Mesodermal cell (in vitro differentiated cells): ENCODE measurements at regions not wholly inside any gene's neighbourhood (a gene's known extent, or its start where the extent isn't known, plus 50 kb on each side); places are given as distances from the start of the nearest gene placed in this dataset.

ENCODE experiments used
- H3K27ac ChIP-seq: 2 replicates; pipeline ENCODE4 v1.7.0; 2013; ENCODE audit warnings: mild to moderate bottlenecking, low read depth, low read length, moderate library complexity; ENCODE audit not compliant: severe bottlenecking
- H3K36me3 ChIP-seq: 2 replicates; pipeline ENCODE4 v1.7.1; 2013; ENCODE audit warnings: mild to moderate bottlenecking, low read length, moderate library complexity; ENCODE audit not compliant: control insufficient read depth, insufficient read depth
- H3K4me1 ChIP-seq: one replicate; pipeline ENCODE4 v1.7.1; 2013; ENCODE audit warnings: mild to moderate bottlenecking, low read length; ENCODE audit not compliant: insufficient read depth, control insufficient read depth, poor library complexity, severe bottlenecking
- H3K4me3 ChIP-seq: 2 replicates; pipeline ENCODE4 v1.7.0; 2013; ENCODE audit warnings: low read length, control low read depth, mild to moderate bottlenecking; ENCODE audit not compliant: insufficient read depth, poor library complexity, severe bottlenecking; ENCODE audit errors: extremely low read depth
- H3K9me3 ChIP-seq: 2 replicates; pipeline ENCODE4 v1.7.1; 2013; ENCODE audit warnings: mild to moderate bottlenecking, low read length, moderate library complexity; ENCODE audit not compliant: control insufficient read depth
- WGBS, 2 experiments: methylation state at CpG; one replicate each; pipeline ENCODE4 v1.1.5; 2013; ENCODE audit warnings: missing lambda C conversion rate in 2 of 2; ENCODE audit not compliant: insufficient coverage in 2 of 2; 5-methylcytosine and 5-hydroxymethylcytosine counted together

DNA sequence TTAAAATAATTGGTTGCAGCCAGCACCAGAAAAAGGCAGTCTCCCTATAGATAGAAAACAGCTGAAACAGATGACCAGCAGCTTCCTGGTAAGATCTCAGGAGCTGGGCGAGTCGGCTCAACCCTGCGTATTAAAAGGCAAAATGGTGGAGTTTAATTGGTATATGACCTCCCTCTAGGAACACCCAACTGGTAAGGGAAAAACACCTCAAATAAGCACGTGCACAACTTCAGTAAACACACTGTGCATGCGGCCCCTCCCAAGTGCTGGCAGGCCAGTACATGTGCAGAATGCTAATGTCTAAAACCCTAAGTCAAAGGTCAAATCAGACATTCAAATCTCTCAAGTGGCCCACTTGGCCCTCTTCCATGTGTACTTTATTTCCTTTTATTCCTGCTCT is 103.2 kb upstream of the PDE5A start:
- Histone ChIP-seq H3K9me3 (peaks cover 12% of the 10 kb centered on the region), H3K27ac (no peak overlapping the region), H3K4me1 (peaks cover 41% of the 10 kb centered on the region), H3K4me3 (no peak overlapping the region), H3K36me3 (no peaks in the 10 kb centered on the region)
- 100% methylated on average over 2 of the region's 5 CpGs for WGBS, 2 experiments

DNA sequence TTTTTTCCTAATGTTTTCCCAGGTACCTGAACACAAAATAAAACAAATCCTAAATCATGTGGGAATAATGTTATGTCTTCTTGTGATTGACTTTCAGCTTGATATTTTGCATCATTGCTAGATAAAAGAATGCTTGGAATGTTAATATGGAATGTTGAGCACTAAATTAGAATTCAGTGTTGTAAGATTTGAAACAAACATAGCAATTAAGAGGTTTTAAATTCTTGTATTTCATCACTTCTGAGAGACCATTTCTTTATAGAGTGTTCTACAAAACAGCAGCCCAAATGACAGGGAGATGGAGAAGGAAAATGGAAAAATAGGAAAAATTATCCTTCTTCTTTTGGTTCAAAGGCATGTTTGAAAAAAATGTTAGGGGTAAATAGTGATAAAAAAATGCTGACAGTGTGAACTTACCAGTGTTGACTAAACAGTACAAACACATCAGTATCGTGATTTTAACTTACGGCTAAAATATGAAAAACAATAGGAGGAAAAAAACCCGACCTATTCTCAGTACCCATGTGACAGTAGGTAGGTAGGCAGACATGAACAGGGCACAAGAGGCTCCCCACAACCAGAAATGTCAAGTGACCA is 102.6 kb upstream of the PDE5A start:
- peaks cover 37% of the 10 kb centered on the region for H3K4me1 ChIP-seq
- H3K4me3 ChIP-seq = no peak overlapping the region
- no CpG with 5 or more reads among the region's 3 CpGs for WGBS, 2 experiments
- no peaks in the 10 kb centered on the region for H3K36me3 ChIP-seq
- peaks cover 12% of the 10 kb centered on the region for H3K9me3 ChIP-seq
- no peak overlapping the region for H3K27ac ChIP-seq

DNA sequence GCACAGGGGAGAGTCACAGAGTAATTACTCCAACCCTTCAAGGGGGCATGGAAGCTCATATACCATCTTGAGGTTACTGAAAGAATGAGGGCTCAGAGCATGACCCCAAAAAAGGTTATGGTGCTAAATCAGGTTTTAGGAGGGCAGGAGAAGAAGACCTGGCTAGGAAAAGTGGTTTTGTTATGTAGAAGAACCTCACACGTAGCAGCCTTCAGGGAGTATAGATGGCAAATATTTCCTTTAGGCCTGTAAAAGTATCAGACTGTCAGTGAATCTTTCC is 102.0 kb upstream of the PDE5A start:
- Histone ChIP-seq H3K4me1 (peaks cover 32% of the 10 kb centered on the region), H3K4me3 (no peak overlapping the region), H3K27ac (peak overlapping the region; percentile 74), H3K36me3 (no peaks in the 10 kb centered on the region), H3K9me3 (peaks cover 12% of the 10 kb centered on the region)
- 40 to 75% methylated on average over 1 of the region's 1 CpG for WGBS, 2 experiments

DNA sequence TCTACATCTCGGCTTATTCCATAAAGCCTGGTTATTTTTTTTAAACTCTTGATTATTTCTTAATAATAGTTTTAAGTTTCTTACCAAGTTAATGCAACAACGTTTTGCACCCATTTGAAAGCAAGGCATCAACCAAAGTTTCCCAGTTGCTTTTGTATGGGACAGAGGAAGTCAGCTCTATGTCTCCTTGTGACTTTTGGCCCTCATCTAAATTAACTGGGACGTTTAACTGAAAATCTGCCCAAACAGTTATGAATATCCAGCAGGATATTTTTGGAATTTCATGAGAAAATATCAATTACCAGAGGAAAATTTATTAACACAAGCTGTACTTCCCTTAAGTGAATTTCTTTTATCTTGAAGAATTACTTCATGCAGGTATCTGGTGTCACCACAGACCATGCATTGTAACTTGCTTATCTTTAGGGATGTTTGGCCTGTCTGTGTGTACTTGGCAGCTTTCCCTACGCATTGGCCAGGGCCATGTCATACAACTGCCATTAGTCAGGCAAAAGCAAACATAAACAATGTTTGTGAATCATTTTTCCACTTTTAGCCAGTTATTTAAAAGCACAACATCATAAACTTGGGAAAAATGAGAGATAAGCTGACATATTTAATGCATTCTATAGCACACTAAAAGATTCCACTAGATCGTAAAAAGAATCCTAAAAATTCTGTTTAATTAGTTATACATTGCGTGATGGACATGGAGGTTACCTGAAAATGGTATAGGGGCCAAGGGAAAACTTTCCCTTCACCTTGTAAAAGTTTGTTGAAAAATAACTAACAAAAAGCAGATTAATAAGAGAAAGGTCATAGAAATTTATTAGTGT is 101.4 kb upstream of the PDE5A start:
- no peaks in the 10 kb centered on the region for H3K36me3 ChIP-seq
- no peak overlapping the region for H3K4me3 ChIP-seq
- WGBS, 2 experiments = 40 to 83% methylated on average over 1 of the region's 6 CpGs
- H3K4me1 ChIP-seq = peaks cover 30% of the 10 kb centered on the region
- H3K9me3 ChIP-seq = peaks cover 12% of the 10 kb centered on the region
- peak overlapping the region; percentile 74 for H3K27ac ChIP-seq

DNA sequence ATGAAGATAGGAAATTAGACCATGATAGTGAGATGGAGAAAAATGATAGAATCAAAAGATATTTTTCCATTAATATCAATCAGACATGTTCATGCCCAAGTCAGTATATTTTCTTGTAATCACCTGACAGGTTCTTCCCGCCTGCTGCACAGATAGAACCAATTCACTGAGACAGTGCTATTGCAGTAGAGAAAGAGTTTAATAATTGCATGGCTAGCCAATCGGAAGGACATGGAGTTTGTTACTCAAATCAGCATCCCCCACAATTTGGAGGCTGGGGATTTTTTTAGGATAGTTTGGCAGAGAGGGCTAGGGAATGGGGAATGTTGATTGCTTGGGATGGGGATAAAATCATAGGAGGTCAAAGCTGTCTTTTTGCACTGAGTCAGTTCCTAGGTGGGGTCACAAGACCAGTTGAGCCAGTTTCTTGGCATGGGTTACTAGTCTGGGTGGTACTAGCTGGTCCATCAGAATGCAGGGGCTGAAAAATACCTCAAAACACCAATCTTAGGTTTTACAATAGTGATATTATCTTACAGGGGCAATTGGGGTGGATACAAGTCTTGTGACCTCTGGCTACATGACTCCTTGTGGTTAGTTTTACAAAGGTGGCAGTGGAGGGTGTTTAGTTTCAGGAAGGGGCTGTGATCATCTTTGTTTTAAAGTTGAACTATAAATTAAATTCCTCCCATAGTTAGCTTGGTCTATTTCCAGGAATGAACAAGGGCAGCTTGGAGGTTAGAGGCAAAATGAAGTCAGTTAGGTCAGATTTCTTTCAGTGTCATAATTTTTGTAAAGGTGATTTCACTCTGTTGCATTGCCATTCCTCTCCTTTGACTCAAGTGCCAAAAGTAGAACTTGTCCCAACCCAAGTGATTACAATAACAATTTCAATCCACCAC is 100.3 kb upstream of the PDE5A start:
- H3K9me3 ChIP-seq = peaks cover 12% of the 10 kb centered on the region
- H3K36me3 ChIP-seq = no peaks in the 10 kb centered on the region
- H3K27ac ChIP-seq = no peak overlapping the region
- 100% methylated on average over 1 of the region's 2 CpGs; no CpG with 5 or more reads in 1 of the 2 experiments for WGBS, 2 experiments
- no peak overlapping the region for H3K4me3 ChIP-seq
- peaks cover 25% of the 10 kb centered on the region for H3K4me1 ChIP-seq

DNA sequence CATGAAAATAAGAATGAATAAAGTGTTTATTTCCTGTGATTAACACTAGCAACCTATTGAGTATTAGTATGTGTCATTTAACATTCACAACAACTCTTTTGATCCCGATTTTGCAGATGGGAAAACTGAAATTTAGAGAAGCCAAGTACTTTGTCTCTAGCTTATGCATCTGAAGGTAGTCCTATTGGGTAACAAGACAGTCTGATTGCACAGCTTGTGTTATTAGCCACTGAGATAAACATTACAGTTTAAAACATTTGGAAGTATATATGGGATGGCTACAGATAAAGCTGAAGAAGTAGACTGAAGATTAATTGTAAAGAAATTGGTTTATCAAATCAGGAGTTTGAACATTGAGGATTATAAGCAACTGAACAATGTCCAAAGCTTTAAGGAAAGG is 99.6 kb upstream of the PDE5A start:
- no CpG with 5 or more reads among the region's 1 CpG for WGBS, 2 experiments

DNA sequence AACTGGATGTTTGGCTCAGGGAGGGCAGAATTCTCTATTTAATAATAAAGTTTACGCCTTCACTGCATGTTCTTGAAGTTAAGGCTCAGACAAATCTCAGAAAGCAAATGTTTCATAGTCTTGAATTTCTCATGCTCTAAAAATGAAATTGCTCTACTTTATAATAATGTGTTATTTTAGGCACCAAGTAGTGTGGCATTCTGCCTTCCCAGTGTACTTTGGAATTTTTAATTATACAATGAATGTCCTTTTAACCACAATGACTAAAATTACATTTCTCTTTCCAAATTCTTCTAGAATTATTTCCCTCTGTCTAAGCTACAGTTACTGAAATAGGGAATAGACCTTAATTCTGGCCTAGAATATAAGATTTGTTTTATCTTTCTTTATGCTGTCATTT is 97.9 kb upstream of the PDE5A start:
- Histone ChIP-seq H3K4me3 (no peak overlapping the region), H3K4me1 (peaks cover 18% of the 10 kb centered on the region), H3K27ac (no peak overlapping the region), H3K36me3 (no peaks in the 10 kb centered on the region), H3K9me3 (peaks cover 12% of the 10 kb centered on the region)
- WGBS, 2 experiments = no CpG with 5 or more reads among the region's 1 CpG

More for the DNA sequence above, 99.6 kb upstream of the PDE5A start:
- Histone ChIP-seq H3K4me3 (no peak overlapping the region), H3K4me1 (peaks cover 22% of the 10 kb centered on the region), H3K27ac (no peak overlapping the region), H3K9me3 (peaks cover 12% of the 10 kb centered on the region), H3K36me3 (no peaks in the 10 kb centered on the region)

DNA sequence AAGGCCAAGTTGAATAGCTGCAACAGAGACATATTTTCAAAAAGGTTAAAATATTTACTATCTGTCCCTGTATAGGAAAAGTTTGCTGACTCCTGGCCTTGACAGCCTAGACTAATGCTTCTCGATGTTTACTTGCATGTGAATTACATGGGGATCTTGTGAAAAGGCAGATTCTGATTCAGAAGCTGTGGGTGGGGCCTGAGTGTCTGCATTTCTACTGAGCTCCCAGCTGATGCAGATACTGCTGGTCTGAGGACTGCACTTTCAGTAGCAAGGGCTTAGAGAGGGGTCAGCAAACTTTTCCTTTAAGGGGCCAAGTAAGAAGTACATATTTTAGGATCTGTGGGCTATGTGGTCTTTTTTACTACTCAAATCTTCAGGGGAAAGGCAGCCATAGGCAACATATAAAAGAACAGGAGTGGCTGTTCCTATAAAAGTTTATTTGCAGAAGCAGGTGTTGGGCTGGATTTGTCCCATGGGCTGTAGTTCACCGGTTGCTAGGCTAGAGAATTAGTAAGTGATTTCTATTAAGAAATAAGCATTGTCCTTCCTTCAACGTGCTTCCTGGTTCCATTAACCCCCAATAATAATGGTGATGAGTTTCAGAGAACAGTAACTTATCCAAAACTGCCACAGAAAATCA is 97.2 kb upstream of the PDE5A start:
- no peak overlapping the region for H3K27ac ChIP-seq
- peaks cover 12% of the 10 kb centered on the region for H3K9me3 ChIP-seq
- WGBS, 2 experiments = 42 to 43% methylated on average over 1 of the region's 3 CpGs
- peaks cover 11% of the 10 kb centered on the region for H3K4me1 ChIP-seq
- no peak overlapping the region for H3K4me3 ChIP-seq
- no peaks in the 10 kb centered on the region for H3K36me3 ChIP-seq

DNA sequence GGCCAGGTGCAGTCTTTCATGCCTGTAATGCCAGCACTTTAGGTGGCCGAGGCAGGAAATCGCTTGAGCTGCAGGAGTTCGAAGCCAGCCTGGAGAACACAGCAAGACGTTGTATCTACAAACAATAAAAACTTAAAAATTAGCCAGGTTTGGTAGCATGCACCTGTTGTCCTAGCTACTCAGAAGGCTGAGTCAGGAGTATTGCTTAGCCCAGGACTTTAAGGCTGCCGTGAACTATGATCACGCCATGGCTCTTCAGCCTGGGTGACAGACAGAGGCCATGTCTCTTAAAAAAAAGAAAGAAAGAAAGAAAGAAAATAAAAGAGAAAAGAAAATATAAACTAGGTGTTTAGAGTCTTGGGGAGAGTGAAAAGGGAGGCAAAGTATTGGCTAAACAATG is 96.4 kb upstream of the PDE5A start:
- Histone ChIP-seq H3K9me3 (peaks cover 12% of the 10 kb centered on the region), H3K27ac (no peak overlapping the region), H3K4me1 (peaks cover 4% of the 10 kb centered on the region), H3K36me3 (no peaks in the 10 kb centered on the region), H3K4me3 (no peak overlapping the region)
- WGBS, 2 experiments = 82 to 92% methylated on average over 5 to 6 of the region's 6 CpGs

DNA sequence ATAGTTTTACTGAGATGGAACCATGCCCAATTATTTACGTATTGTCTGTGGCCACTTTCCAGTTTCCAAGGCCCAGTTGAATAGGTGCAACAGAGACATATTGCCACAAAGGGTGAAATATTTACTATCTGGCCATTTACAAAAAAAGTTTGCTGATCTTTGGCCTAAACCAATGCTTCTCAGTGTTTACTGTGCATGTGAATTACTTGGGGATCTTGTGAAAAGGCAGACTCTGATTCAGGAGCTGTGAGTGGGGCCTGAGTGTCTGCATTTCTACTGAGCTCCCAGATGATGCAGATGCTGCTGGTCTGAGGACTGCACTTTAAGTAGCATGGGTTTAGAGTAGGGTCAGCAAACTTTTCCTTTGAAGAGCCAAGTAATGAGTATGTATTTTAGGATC is 94.1 kb upstream of the PDE5A start:
- Histone ChIP-seq H3K36me3 (no peaks in the 10 kb centered on the region), H3K4me3 (no peak overlapping the region), H3K27ac (no peak overlapping the region), H3K9me3 (peaks cover 7% of the 10 kb centered on the region), H3K4me1 (no peaks in the 10 kb centered on the region)
- WGBS, 2 experiments = no CpG with 5 or more reads among the region's 1 CpG
